ENCODE measurements at regions not wholly inside any gene's neighbourhood (a gene's known extent, or its start where the extent isn't known, plus 50 kb on each side); places are given as distances from the start of the nearest gene placed in this dataset.

- no peak overlapping the region for H4K8ac ChIP-seq (ENCODE audit: low read depth, low read length)
- no peaks in the 10 kb centered on the region for H3K79me2 ChIP-seq (ENCODE audit: control insufficient read depth, insufficient read depth, low read length, poor library complexity)
- H2BK12ac ChIP-seq (ENCODE audit: low read length) = no peak overlapping the region
- H3K4me2 ChIP-seq (ENCODE audit: low read length) = no peak overlapping the region
- H3K9ac ChIP-seq (ENCODE audit: low read length) = no peak overlapping the region
- H3K23ac ChIP-seq (ENCODE audit: low read length) = no peak overlapping the region
- H4K12ac ChIP-seq (ENCODE audit: low read depth, low read length) = no peak overlapping the region
- H3K4me1 ChIP-seq (ENCODE audit: control insufficient read depth in 1 of 2, insufficient read depth in 2 of 2, low read length in 2 of 2) = peaks cover 5% of the 10 kb centered on the region in 2 experiments
- H4K91ac ChIP-seq (ENCODE audit: low read depth, low read length) = no peak overlapping the region
- no peak overlapping the region for H2BK5ac ChIP-seq (ENCODE audit: low read depth, low read length, poor library complexity)
- H3K14ac ChIP-seq (ENCODE audit: low read length) = no peak overlapping the region
- H3K18ac ChIP-seq (ENCODE audit: low read length) = no peak overlapping the region
- DNase-seq = no peak
- H2BK120ac ChIP-seq (ENCODE audit: insufficient read depth, low read length, poor library complexity) = no peak overlapping the region
- no peaks in the 10 kb centered on the region for H3K9me3 ChIP-seq (ENCODE audit: insufficient read depth, low read depth, low read length)
- no peaks in the 10 kb centered on the region for H3K27me3 ChIP-seq (ENCODE audit: insufficient read depth, low read length)
- H3K36me3 ChIP-seq (ENCODE audit: control insufficient read depth in 1 of 2, insufficient read depth in 2 of 2, low read length in 2 of 2) = no peaks in the 10 kb centered on the region
- no peak overlapping the region for H3K4me3 ChIP-seq (ENCODE audit: low read depth, low read length)
- H3K4ac ChIP-seq (ENCODE audit: low read depth, low read length) = no peak overlapping the region
- no peaks in the 10 kb centered on the region for H3K79me1 ChIP-seq (ENCODE audit: low read length)
- no CpG with 5 or more reads among the region's 5 CpGs for WGBS (ENCODE audit: extremely low coverage, insufficient coverage, insufficient read length)
- no peak overlapping the region for H2AFZ ChIP-seq (ENCODE audit: insufficient read depth, low read length, poor library complexity)
- H2AK5ac ChIP-seq (ENCODE audit: low read length) = no peak overlapping the region
- no peak overlapping the region for H3K27ac ChIP-seq (ENCODE audit: low read depth, low read length)
Observed at GRCh38 chr11:92830377-92831155, 138.9 kb upstream of the MTNR1B start.

- no peak overlapping the region for H2BK120ac ChIP-seq (ENCODE audit: insufficient read depth, low read length, poor library complexity)
- no peak overlapping the region for H3K4me2 ChIP-seq (ENCODE audit: low read length)
- DNase-seq = no peak
- H3K79me2 ChIP-seq (ENCODE audit: control insufficient read depth, insufficient read depth, low read length, poor library complexity) = no peaks in the 10 kb centered on the region
- H4K12ac ChIP-seq (ENCODE audit: low read depth, low read length) = no peak overlapping the region
- H3K4me1 ChIP-seq (ENCODE audit: control insufficient read depth in 1 of 2, insufficient read depth in 2 of 2, low read length in 2 of 2) = peaks cover 5 to 6% of the 10 kb centered on the region in 2 experiments
- H4K8ac ChIP-seq (ENCODE audit: low read depth, low read length) = no peak overlapping the region
- H3K4ac ChIP-seq (ENCODE audit: low read depth, low read length) = no peak overlapping the region
- no peak overlapping the region for H3K23ac ChIP-seq (ENCODE audit: low read length)
- H4K91ac ChIP-seq (ENCODE audit: low read depth, low read length) = no peak overlapping the region
- H2BK5ac ChIP-seq (ENCODE audit: low read depth, low read length, poor library complexity) = no peak overlapping the region
- no peak overlapping the region for H2BK12ac ChIP-seq (ENCODE audit: low read length)
- H3K9me3 ChIP-seq (ENCODE audit: insufficient read depth, low read depth, low read length) = no peaks in the 10 kb centered on the region
- no peak overlapping the region for H3K18ac ChIP-seq (ENCODE audit: low read length)
- H3K27ac ChIP-seq (ENCODE audit: low read depth, low read length) = no peak overlapping the region
- H2AK5ac ChIP-seq (ENCODE audit: low read length) = no peak overlapping the region
- no peak overlapping the region for H3K9ac ChIP-seq (ENCODE audit: low read length)
- no CpG with 5 or more reads among the region's 3 CpGs for WGBS (ENCODE audit: extremely low coverage, insufficient coverage, insufficient read length)
- H3K4me3 ChIP-seq (ENCODE audit: low read depth, low read length) = no peak overlapping the region
- no peak overlapping the region for H3K14ac ChIP-seq (ENCODE audit: low read length)
- no peaks in the 10 kb centered on the region for H3K27me3 ChIP-seq (ENCODE audit: insufficient read depth, low read length)
- H3K79me1 ChIP-seq (ENCODE audit: low read length) = no peaks in the 10 kb centered on the region
- no peak overlapping the region for H2AFZ ChIP-seq (ENCODE audit: insufficient read depth, low read length, poor library complexity)
- no peaks in the 10 kb centered on the region for H3K36me3 ChIP-seq (ENCODE audit: control insufficient read depth in 1 of 2, insufficient read depth in 2 of 2, low read length in 2 of 2)
Observed at GRCh38 chr11:92834296-92835020, 135.0 kb upstream of the MTNR1B start.

GRCh38 chr11:92837595-92837994 lies 131.9 kb upstream of the MTNR1B start:
- WGBS (ENCODE audit: extremely low coverage, insufficient coverage, insufficient read length) = no CpG with 5 or more reads among the region's 3 CpGs

GRCh38 chr11:92838759-92839310 lies 130.6 kb upstream of the MTNR1B start:
- Histone ChIP-seq H3K79me2 (ENCODE audit: control insufficient read depth, insufficient read depth, low read length, poor library complexity) (no peaks in the 10 kb centered on the region), H4K12ac (ENCODE audit: low read depth, low read length) (no peak overlapping the region), H2BK120ac (ENCODE audit: insufficient read depth, low read length, poor library complexity) (no peak overlapping the region), H3K14ac (ENCODE audit: low read length) (no peak overlapping the region), H3K9me3 (ENCODE audit: insufficient read depth, low read depth, low read length) (no peaks in the 10 kb centered on the region), H3K36me3 (ENCODE audit: control insufficient read depth in 1 of 2, insufficient read depth in 2 of 2, low read length in 2 of 2) (no peaks in the 10 kb centered on the region), H3K4ac (ENCODE audit: low read depth, low read length) (no peak overlapping the region), H2BK12ac (ENCODE audit: low read length) (no peak overlapping the region), H3K4me2 (ENCODE audit: low read length) (no peak overlapping the region), H3K23ac (ENCODE audit: low read length) (no peak overlapping the region), H3K27ac (ENCODE audit: low read depth, low read length) (no peak overlapping the region), H4K8ac (ENCODE audit: low read depth, low read length) (no peak overlapping the region), H3K79me1 (ENCODE audit: low read length) (no peaks in the 10 kb centered on the region), H4K91ac (ENCODE audit: low read depth, low read length) (no peak overlapping the region), H2BK5ac (ENCODE audit: low read depth, low read length, poor library complexity) (no peak overlapping the region), H3K18ac (ENCODE audit: low read length) (no peak overlapping the region), H3K4me3 (ENCODE audit: low read depth, low read length) (no peak overlapping the region), H2AFZ (ENCODE audit: insufficient read depth, low read length, poor library complexity) (no peak overlapping the region), H3K27me3 (ENCODE audit: insufficient read depth, low read length) (no peaks in the 10 kb centered on the region), H3K4me1 (ENCODE audit: control insufficient read depth in 1 of 2, insufficient read depth in 2 of 2, low read length in 2 of 2) (peaks cover 5 to 11% of the 10 kb centered on the region in 2 experiments), H3K9ac (ENCODE audit: low read length) (no peak overlapping the region), H2AK5ac (ENCODE audit: low read length) (no peak overlapping the region)
- no peak for DNase-seq
- WGBS (ENCODE audit: extremely low coverage, insufficient coverage, insufficient read length) = no CpG with 5 or more reads among the region's 5 CpGs

More at GRCh38 chr11:92837595-92837994, 131.9 kb upstream of the MTNR1B start:
- H3K9ac ChIP-seq (ENCODE audit: low read length) = no peak overlapping the region
- no peak overlapping the region for H3K4ac ChIP-seq (ENCODE audit: low read depth, low read length)
- H3K14ac ChIP-seq (ENCODE audit: low read length) = no peak overlapping the region
- no peaks in the 10 kb centered on the region for H3K79me1 ChIP-seq (ENCODE audit: low read length)
- no peak overlapping the region for H3K18ac ChIP-seq (ENCODE audit: low read length)
- H2BK120ac ChIP-seq (ENCODE audit: insufficient read depth, low read length, poor library complexity) = no peak overlapping the region
- H4K8ac ChIP-seq (ENCODE audit: low read depth, low read length) = no peak overlapping the region
- H3K4me3 ChIP-seq (ENCODE audit: low read depth, low read length) = no peak overlapping the region
- no peak overlapping the region for H3K27ac ChIP-seq (ENCODE audit: low read depth, low read length)
- H4K91ac ChIP-seq (ENCODE audit: low read depth, low read length) = no peak overlapping the region
- no peak overlapping the region for H3K23ac ChIP-seq (ENCODE audit: low read length)
- H2BK12ac ChIP-seq (ENCODE audit: low read length) = no peak overlapping the region
- H3K9me3 ChIP-seq (ENCODE audit: insufficient read depth, low read depth, low read length) = no peaks in the 10 kb centered on the region
- no peak overlapping the region for H2AK5ac ChIP-seq (ENCODE audit: low read length)
- no peaks in the 10 kb centered on the region for H3K27me3 ChIP-seq (ENCODE audit: insufficient read depth, low read length)
- H3K36me3 ChIP-seq (ENCODE audit: control insufficient read depth in 1 of 2, insufficient read depth in 2 of 2, low read length in 2 of 2) = no peaks in the 10 kb centered on the region
- no peak overlapping the region for H2AFZ ChIP-seq (ENCODE audit: insufficient read depth, low read length, poor library complexity)
- no peak overlapping the region for H3K4me2 ChIP-seq (ENCODE audit: low read length)
- H3K79me2 ChIP-seq (ENCODE audit: control insufficient read depth, insufficient read depth, low read length, poor library complexity) = no peaks in the 10 kb centered on the region
- H2BK5ac ChIP-seq (ENCODE audit: low read depth, low read length, poor library complexity) = no peak overlapping the region
- peaks cover 5 to 11% of the 10 kb centered on the region in 2 experiments for H3K4me1 ChIP-seq (ENCODE audit: control insufficient read depth in 1 of 2, insufficient read depth in 2 of 2, low read length in 2 of 2)
- DNase-seq = no peak
- no peak overlapping the region for H4K12ac ChIP-seq (ENCODE audit: low read depth, low read length)

Measured in trophoblast cell (in vitro differentiated cells and primary cell).